ENCODE measurements at regions not wholly inside any gene's neighbourhood (a gene's known extent, or its start where the extent isn't known, plus 50 kb on each side); places are given as distances from the start of the nearest gene placed in this dataset.

- in situ Hi-C loops (cut with HindIII; ENCODE audit: low sequenced_read_pairs), result loop anchor here (10.0 kb wide), 1 partner anchor 69 kb away; no protein-coding TSS in a partner anchor
These were observed 242.4 kb upstream of the MYOCD start for GRCh38 chr17:12423337-12423736.

DNA sequence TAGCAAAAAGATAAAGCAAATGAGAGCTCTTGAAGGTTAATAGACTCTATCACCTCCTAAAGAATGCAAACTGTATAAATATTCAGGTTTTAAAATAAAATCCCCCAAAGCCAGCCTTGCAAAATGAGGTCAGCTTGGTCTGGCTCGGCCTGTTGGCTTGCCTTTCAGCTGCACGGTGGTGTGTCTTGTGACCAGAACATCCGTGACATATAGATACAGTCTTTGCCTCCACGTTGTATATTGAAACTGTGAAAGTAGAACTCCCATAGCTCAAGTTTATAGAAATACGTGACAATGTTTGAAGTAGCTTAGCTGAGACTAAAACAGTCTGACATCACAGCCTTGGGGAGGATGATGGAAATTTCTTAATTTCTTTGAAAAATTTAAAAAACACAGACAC is 236.6 kb upstream of the MYOCD start:
- in situ Hi-C loops (cut with HindIII; ENCODE audit: low sequenced_read_pairs), result loop anchor here (10.0 kb wide), 1 partner anchor 74 kb away; no protein-coding TSS in a partner anchor

DNA sequence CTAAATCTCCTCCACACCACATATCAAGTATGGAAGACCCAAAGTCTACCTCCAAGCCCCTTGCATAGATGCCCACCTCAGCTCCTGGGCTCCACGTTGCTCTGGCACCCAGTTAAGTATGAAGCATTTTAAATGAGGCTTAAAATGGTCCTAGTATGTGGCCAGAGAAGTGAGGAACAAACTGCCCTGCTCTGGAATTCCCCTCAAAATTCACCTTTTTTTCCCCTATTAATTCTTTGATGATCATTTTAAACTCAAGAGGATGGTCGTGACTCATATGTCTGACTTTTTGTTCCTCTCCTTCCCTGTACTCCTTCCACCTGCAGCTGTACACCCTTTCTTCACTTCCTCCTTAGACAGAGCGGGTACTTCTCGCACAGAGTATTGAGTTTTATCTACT is 234.5 kb upstream of the MYOCD start:
- in situ Hi-C loops (cut with HindIII; ENCODE audit: low sequenced_read_pairs), result no loop called here

GRCh38 chr17:12438212-12438611 is 227.5 kb upstream of the MYOCD start:
- in situ Hi-C loops (cut with HindIII; ENCODE audit: low sequenced_read_pairs), result no loop called here

DNA sequence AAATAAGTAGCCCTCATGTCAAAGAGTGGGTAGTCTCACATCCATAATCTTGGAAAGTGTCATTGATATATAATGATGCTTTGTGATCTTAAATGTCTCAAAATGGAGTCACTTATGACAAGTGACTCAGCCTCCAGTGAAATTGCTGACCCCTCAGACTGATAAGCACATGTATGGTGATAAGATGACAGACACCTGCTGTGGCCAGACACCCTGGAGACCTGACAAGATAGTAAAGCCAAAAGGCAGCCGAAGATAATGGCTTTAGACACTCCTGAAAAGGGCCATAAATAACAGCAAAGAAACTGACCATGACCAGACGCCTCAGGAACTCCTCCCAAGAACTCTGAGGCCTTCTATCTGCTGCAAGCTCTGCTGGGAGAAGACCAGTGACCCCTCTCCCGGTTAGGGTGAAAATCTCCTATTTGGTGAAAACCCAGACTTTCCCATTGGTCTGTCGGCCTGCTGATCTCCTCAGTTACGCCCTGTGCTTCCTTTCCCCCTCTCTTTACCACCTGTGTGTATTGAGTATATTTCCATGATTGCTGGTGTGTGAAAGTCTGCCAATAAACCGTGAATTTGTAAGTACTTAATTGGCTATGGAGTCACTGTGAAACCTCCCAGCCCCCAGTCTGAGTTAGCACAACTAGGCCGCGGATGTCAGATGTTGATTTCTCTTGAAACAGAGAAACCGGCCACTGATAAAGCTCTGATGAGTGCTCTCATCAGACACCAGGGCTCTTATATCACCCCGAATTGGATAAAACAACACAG is 226.7 kb upstream of the MYOCD start:
- in situ Hi-C loops (cut with HindIII; ENCODE audit: low sequenced_read_pairs), result no loop called here

GRCh38 chr17:12445331-12445730 is 220.4 kb upstream of the MYOCD start:
- in situ Hi-C loops (cut with HindIII; ENCODE audit: low sequenced_read_pairs), result no loop called here

DNA sequence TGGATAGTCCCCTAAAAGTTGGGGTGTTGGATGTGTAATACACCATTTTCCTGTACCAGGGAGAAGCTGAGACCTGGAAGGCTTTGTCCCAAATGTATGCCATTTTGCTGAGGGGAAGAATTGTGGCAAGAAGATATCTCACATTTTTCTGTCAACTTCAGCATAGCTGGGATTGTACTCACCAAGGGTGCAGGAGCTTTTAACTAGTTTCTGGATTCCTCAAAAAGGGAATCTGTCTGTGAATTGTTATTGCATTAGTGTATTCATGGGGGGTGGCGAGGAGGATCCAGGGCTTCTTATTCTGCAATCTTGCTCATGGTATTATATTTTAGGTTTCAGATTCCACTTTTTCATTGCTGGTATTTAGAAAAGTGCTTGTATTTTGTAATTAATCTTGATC is 208.2 kb upstream of the MYOCD start:
- in situ Hi-C loops (cut with HindIII; ENCODE audit: low sequenced_read_pairs), result no loop called here

- in situ Hi-C loops (cut with HindIII; ENCODE audit: low sequenced_read_pairs), result no loop called here
These were observed 206.0 kb upstream of the MYOCD start for GRCh38 chr17:12459736-12460135.

GRCh38 chr17:12463102-12463501 is 202.6 kb upstream of the MYOCD start:
- in situ Hi-C loops (cut with HindIII; ENCODE audit: low sequenced_read_pairs), result no loop called here

DNA sequence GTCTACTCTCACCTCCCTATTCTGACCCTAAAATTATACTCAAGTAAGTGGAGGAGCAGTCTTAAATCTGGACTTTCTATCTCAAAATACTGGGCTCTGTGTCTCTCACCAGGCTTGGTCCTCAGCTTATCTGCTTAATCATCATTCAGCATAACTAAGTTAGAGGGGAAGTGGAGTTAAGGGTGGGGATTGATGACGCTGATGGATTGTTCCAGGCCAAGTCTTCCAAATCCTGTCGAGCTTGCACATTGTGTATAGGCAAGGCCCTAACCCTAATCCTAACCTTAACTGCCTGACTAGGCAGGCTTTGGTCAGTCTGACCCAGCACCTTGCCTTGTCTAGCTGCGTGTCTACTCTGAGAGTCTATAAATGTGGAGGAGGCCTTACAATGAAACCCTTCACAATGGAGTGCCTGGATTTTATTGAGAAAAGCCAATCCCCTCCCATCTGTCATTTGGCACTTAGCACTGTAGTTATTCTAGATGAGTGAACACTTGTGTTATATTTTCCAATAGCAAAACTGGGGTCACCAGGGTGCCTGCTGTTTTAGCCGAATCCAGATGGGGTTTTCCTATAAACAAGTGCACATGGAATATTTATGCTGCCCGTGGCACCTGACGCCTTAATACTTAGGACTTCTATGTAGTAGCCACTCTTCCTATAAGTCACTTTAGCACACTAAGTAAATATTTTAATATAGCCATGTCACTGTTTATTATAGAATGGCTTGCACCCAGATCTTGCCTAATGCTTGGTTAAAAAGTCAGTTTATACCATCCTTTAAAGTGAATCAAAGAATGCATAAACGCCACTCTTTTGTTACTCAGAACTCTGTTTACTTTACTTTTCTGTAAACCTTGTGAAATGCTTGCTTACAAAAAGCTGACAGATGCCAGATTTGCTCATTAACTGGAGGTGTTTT is 193.2 kb upstream of the MYOCD start:
- in situ Hi-C loops (cut with HindIII; ENCODE audit: low sequenced_read_pairs), result no loop called here

- in situ Hi-C loops (cut with HindIII; ENCODE audit: low sequenced_read_pairs), result no loop called here
These were observed 187.4 kb upstream of the MYOCD start for GRCh38 chr17:12478311-12478710.

DNA sequence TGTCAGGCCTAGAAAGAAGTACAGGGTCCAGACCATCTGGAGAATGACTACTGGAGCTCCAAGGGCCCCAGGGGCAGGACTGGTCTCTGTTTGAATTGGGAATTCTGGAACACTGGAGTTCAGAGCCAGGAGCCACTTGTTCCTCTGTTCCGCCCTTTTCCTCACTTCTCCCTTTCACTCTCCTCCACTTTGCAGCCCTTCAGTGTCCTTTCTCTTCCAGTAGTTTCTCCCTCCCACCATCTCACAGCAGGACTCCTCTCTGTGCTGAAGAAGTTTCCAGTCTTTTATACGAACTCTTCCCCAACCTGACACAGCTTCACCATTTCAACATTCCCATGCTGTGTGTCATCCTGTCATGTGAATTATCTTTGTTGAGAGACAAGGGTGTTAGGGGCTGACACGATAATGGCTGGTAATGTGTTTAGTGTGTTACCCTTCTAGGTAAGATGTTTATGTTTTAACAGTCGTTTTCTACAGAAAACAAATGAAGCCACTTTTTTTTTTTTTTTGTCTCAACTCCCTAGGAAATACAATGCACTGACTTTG is 180.3 kb upstream of the MYOCD start:
- in situ Hi-C loops (cut with HindIII; ENCODE audit: low sequenced_read_pairs), result no loop called here

- in situ Hi-C loops (cut with HindIII; ENCODE audit: low sequenced_read_pairs), result no loop called here
These were observed 176.4 kb upstream of the MYOCD start for GRCh38 chr17:12489325-12489724.

DNA sequence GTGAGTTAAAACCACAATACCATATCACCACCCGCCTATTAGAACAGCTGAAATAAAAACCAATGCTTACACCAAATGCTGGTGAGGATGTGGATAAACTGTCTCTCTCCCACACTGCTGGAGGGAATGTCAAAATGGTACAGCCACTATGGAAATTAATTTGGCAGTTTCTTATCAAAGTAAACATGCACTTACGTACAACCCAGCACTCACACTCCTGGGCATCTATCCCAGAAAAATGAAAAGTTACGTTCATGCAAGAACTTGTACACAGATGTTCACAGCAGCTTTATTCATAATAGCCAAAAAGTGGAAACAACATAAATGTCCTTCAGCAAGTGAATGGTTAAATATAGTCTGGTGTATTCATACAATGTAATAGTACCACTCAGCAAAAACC is 173.2 kb upstream of the MYOCD start:
- in situ Hi-C loops (cut with HindIII; ENCODE audit: low sequenced_read_pairs), result no loop called here

DNA sequence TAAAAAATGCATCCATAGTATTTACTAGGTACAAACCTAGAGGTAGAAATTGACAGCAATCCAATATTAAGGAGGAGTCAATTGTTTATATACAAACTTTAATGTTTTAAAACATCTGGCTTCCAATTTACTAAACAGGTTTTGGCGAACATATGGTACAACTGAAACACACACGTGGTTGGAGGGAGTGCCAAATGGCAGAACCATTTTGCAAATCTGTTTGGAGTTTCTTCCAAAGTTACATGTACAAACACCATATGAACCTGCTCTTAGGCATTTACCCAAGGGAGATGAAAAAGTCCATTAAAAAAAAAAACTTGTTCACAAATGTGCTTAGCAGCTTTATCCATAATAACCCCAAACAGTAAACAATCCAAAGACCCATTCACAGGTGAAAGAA is 159.8 kb upstream of the MYOCD start:
- in situ Hi-C loops (cut with HindIII; ENCODE audit: low sequenced_read_pairs), result no loop called here

- in situ Hi-C loops (cut with HindIII; ENCODE audit: low sequenced_read_pairs), result no loop called here
These were observed 158.6 kb upstream of the MYOCD start for GRCh38 chr17:12507026-12507595.

DNA sequence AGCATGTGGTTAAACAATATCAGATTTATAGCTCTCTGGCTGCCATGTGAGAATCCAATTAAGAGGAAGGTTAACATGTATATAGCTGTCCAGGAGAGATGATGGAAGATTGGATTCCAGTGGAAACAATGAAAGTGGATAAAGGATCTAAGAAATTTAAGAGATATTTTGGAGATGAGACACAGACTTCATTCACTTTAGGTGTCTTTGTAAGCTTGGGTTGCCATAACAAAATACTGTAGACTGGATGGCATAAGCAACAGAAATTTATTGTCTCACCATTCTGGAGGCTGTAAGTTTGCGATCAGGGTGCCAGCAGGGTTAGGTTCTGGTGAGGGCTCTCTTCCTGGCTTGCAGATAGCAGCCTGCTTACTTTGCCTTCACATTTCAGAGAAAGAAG is 155.9 kb upstream of the MYOCD start:
- in situ Hi-C loops (cut with HindIII; ENCODE audit: low sequenced_read_pairs), result no loop called here

GRCh38 chr17:12510535-12510934 is 155.2 kb upstream of the MYOCD start:
- in situ Hi-C loops (cut with HindIII; ENCODE audit: low sequenced_read_pairs), result no loop called here

- in situ Hi-C loops (cut with HindIII; ENCODE audit: low sequenced_read_pairs), result no loop called here
These were observed 152.9 kb upstream of the MYOCD start for GRCh38 chr17:12512694-12513355.

DNA sequence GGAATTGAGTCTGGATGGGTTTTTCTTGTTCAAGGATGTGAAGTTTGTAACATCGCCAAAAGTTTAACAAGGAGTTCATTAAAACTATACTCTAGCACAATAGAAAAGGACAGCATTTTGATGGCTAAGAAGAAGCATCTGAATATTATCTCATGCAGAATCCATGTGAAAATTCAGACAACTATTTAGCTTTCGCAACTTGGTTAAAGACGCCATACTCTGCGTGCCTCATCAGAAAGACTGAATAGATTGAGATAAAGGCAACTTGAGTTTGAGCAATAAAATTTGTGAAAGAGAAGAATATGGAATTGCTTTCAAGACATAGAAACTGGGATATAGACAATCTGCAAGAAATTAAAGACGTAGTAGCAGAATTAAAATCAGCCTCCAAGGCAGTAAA is 151.1 kb upstream of the MYOCD start:
- in situ Hi-C loops (cut with HindIII; ENCODE audit: low sequenced_read_pairs), result no loop called here
